Upper lobe of left lung (tissue), 6 donors: ENCODE measurements at regions not wholly inside any gene's neighbourhood (a gene's known extent, or its start where the extent isn't known, plus 50 kb on each side); places are given as distances from the start of the nearest gene placed in this dataset.

Experiments used
- ATAC-seq, 2 donors: fragments of 200-7000 bp; cut with Tn5 transposase; one replicate each; pipeline ENCODE4 v1.9.1; 2022; ENCODE audit warnings: mild to moderate bottlenecking in 2 of 2, moderate library complexity in 2 of 2; ENCODE audit not compliant: low FRiP score in 2 of 2
- DNase-seq, 2 donors: peaks; one replicate each; pipeline ENCODE4 v3.0.0-alpha.2; 2019 to 2020
- H3K27ac ChIP-seq, 4 donors: fragments of 200-600 bp; sonication (generic); one replicate each; pipeline ENCODE4 v1.5.1; 2016 to 2019
- H3K27me3 ChIP-seq, 4 donors: fragments of 200-600 bp; sonication (generic); one replicate each; pipeline ENCODE4 v1.5.1; 2017 to 2019
- H3K36me3 ChIP-seq, 4 donors: fragments of 200-600 bp; sonication (generic); one replicate each; pipeline ENCODE4 v1.5.1; 2016 to 2019
- H3K4me1 ChIP-seq, 4 donors: fragments of 200-600 bp; sonication (generic); one replicate each; pipeline ENCODE4 v1.5.1; 2018 to 2019
- H3K4me3 ChIP-seq, 4 donors: fragments of 200-600 bp; sonication (generic); one replicate each; pipeline ENCODE4 v1.5.1; 2017 to 2019; ENCODE audit warnings: mild to moderate bottlenecking in 2 of 4, moderate library complexity in 1 of 4
- H3K9me3 ChIP-seq, 4 donors: fragments of 200-600 bp; sonication (generic); one replicate each; pipeline ENCODE4 v1.5.1; 2018 to 2019
- EP300 ChIP-seq, 4 donors: sonication (generic); formaldehyde crosslinking; IDR thresholded peaks; one replicate each; pipeline ENCODE4 v1.5.1; 2017; ENCODE audit warnings: antibody characterized with exemption in 4 of 4, control low read depth in 2 of 4
- POLR2A ChIP-seq, 4 donors: fragments of 450-650 bp; IDR thresholded peaks; one replicate each; pipeline ENCODE4 v1.5.1; 2016 to 2017; ENCODE audit warnings: antibody characterized with exemption in 4 of 4, mild to moderate bottlenecking in 2 of 4
- POLR2AphosphoS5 ChIP-seq, 2 donors: sonication (generic); formaldehyde crosslinking; IDR thresholded peaks; one replicate each; pipeline ENCODE4 v1.5.1; 2017; ENCODE audit warnings: antibody characterized with exemption in 2 of 2
- WGBS, 2 donors: methylation state at CpG; one replicate each; pipeline ENCODE4 v1.1.5; 2017 to 2018; 5-methylcytosine and 5-hydroxymethylcytosine counted together
- TF ChIP-seq, protein P1 (sequence below), 6 experiments: fragments of 450-650 bp in 4 of 6; fragments of 200-600 bp in 2 of 6; sonication (generic) in 2 of 6; IDR thresholded peaks; one replicate each; pipeline ENCODE4 v1.5.1; 2016 to 2019; ENCODE audit warnings: antibody characterized with exemption in 6 of 6
- donor health status: DM: no; HTN: no; CAD: no; lungs with moderate emphysema.
- donor health status: DM: no; HTN: yes; CAD: no; lungs with severe emphysema.

DNA sequence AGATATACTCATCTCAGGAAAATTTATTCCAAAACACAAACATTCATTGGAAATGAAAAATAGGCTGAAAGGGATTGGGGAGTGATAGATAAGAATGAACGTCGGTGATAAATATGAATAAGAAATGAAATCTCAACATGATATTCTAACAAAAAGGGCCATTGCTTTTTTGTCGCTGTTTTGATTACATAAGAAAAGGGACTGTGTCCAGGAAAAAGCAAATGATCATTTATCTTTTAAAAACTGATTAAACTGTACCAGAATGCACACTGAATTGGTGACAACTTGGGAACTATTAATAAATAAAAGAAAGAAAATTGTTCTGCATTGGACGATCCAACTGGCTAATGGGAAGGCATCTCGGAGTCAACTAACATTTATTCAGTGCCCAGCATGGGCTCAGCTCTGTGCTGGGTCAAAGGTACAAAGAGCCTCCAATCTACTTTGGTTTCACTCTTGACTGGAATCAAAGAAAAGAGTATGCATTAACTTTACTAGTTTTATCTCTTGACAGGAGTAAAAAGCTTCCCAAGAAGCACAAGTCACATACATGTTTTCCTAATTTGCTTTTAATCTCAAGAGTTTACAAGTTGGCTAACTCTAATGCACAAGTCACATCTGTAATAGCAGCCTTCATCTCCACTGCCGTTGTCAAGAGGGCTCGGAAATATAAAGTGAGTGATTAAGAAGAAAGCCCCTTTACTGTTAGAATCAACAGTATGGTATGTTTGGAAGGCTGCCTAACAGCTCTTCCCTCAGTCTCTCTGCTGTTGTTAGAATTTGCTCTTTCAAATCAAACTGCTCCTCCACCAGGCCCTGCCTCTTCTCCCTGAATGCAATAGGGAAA is 280.0 kb downstream of the IGSF11 start:
- Histone ChIP-seq H3K4me1 (no peaks in the 10 kb centered on the region), H3K27me3 (no peaks in the 10 kb centered on the region), H3K36me3 (no peaks in the 10 kb centered on the region), H3K9me3 (no peaks in the 10 kb centered on the region), H3K27ac (no peak overlapping the region), H3K4me3 (no peak overlapping the region)
- ATAC-seq (no peak), DNase-seq (no peak)
- WGBS, 2 donors: 60 to 74% methylated on average over 7 of the region's 7 CpGs
- no peak for TF ChIP-seq EP300 (IDR thresholded peaks at IDR 0.05)

DNA sequence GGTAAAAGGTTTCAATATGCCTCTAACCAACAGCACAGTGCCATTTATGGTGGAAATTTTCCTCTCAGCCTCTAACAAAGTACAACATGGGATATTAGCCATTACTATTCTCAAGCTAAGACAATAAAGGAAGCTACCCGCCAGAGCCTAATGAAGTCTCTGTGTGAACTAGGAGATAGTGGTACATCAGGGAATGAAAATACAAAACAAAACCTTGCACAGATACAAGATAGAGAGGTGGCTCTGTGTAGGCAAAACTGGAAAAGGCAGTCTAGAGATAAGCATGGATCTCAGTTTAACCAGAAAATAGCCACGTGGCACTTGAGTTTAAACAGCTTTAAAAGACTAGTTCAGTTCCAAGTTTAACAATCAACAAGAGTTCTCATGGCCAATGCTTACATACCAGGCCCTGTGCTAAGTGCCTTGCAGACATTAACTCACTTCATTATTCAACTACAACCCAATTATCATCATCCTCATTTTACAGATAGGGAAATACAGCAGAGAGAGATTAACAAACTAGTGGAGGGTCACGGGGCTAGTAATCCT is 279.3 kb downstream of the IGSF11 start:
- TF ChIP-seq, protein P1, sequence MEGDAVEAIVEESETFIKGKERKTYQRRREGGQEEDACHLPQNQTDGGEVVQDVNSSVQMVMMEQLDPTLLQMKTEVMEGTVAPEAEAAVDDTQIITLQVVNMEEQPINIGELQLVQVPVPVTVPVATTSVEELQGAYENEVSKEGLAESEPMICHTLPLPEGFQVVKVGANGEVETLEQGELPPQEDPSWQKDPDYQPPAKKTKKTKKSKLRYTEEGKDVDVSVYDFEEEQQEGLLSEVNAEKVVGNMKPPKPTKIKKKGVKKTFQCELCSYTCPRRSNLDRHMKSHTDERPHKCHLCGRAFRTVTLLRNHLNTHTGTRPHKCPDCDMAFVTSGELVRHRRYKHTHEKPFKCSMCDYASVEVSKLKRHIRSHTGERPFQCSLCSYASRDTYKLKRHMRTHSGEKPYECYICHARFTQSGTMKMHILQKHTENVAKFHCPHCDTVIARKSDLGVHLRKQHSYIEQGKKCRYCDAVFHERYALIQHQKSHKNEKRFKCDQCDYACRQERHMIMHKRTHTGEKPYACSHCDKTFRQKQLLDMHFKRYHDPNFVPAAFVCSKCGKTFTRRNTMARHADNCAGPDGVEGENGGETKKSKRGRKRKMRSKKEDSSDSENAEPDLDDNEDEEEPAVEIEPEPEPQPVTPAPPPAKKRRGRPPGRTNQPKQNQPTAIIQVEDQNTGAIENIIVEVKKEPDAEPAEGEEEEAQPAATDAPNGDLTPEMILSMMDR (IDR thresholded peaks at IDR 0.05): no peak
- TF ChIP-seq POLR2AphosphoS5 (IDR thresholded peaks at IDR 0.05): no peak
- no peaks in the 10 kb centered on the region for H3K9me3 ChIP-seq
- DNase-seq (no peak), ATAC-seq (no peak)
- H3K4me1 ChIP-seq: no peaks in the 10 kb centered on the region
- 53 to 63% methylated on average over 3 of the region's 3 CpGs for WGBS, 2 donors
- no peak overlapping the region for H3K4me3 ChIP-seq
- no peaks in the 10 kb centered on the region for H3K36me3 ChIP-seq
- no peaks in the 10 kb centered on the region for H3K27me3 ChIP-seq
- no peak overlapping the region for H3K27ac ChIP-seq

DNA sequence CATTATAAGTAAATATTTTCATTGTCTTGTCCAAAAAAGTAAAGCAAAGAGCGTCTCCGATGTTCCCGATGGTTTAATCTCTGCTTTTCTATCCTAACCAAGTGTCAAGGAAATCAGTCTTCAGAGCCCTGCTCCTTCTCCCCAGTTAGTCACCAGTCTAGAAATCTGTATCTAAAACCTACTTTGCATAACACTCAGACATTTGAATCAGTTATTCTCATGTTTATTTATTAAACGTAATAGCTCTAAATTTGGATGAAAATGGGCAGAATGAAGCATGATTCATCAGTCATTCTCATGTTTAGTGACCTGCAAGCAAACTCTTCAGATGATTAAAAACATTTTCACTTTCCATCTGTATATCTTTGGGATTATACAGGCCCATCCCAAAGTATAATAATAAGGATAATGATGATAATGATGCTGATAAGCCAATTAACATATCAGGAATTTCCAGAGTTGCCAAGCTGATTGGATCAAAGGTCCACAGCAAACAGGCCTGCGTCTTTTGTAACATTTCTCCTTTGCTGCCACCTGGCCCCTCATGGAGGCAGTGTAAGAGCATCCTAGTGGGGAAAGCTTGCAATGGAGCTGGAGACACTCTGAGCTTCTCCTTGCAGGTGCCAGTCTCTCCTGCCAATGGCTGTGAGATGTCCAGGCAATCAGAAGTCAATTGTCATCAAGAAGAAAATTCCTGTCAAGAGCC is 273.9 kb downstream of the IGSF11 start:
- no peak for ATAC-seq
- 67 to 69% methylated on average over 5 of the region's 5 CpGs for WGBS, 2 donors
- H3K36me3 ChIP-seq: no peaks in the 10 kb centered on the region
- TF ChIP-seq POLR2AphosphoS5 (IDR thresholded peaks at IDR 0.05): no peak
- no peak for TF ChIP-seq EP300 (IDR thresholded peaks at IDR 0.05)
- no peak for TF ChIP-seq POLR2A (IDR thresholded peaks at IDR 0.05)
- TF ChIP-seq, protein P1 (IDR thresholded peaks at IDR 0.05): no peak
- H3K4me3 ChIP-seq: no peak overlapping the region
- H3K4me1 ChIP-seq: no peaks in the 10 kb centered on the region
- no peaks in the 10 kb centered on the region for H3K9me3 ChIP-seq
- no peak for DNase-seq
- H3K27me3 ChIP-seq: no peaks in the 10 kb centered on the region
- H3K27ac ChIP-seq: no peak overlapping the region

DNA sequence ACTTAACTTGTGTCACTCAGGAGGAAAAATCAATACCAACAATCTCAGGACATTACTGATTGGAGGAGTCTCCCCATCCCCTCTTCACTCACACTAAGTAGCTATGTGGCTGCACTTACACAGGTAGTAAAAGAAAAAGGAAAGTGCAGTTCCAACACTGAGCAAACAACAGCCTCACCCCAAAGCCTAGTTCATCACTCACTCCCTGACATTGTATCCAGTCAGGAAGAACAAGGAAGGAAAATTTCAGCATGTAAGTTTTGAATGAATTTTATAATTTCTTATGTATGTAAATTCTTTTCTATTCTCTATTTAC is 273.4 kb downstream of the IGSF11 start:
- DNase-seq (no peak), ATAC-seq (no peak)
- TF ChIP-seq POLR2A (IDR thresholded peaks at IDR 0.05) (no peak), EP300 (IDR thresholded peaks at IDR 0.05) (no peak), POLR2AphosphoS5 (IDR thresholded peaks at IDR 0.05) (no peak)
- TF ChIP-seq, protein P1 (IDR thresholded peaks at IDR 0.05): no peak
- H3K27me3 ChIP-seq: no peaks in the 10 kb centered on the region
- H3K9me3 ChIP-seq: no peaks in the 10 kb centered on the region
- H3K4me3 ChIP-seq: no peak overlapping the region
- H3K36me3 ChIP-seq: no peaks in the 10 kb centered on the region
- no peaks in the 10 kb centered on the region for H3K4me1 ChIP-seq
- H3K27ac ChIP-seq: no peak overlapping the region

DNA sequence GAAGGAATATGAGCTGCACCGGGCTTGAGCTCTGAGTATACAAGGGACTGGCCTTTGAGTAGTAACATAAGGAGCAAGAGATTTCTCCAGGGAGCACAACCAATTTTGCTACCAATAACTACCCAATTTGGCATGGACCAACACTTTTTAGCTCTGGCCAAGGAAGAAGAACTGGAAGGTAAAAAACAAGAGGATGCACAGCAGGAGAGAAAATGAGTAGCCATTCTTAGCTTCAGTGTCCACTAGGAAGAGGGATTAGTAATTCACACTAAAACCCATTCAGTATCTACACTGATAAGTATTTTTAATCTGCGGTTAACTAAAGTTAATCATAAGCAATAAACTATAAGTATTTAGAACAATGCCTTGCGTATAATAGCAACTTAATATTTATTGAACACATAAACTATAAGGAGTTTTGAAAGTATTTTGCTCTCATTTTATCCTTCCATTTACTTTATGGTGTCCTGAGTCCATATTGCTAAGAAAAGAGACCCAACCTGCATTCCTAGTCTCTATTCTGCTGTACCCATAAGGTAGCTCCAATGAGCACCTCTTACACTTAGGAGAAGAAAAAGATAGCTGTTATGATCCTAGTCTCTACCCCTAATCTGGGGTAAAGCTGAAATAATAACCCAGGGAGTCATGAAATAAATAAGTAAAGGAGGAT is 268.9 kb downstream of the IGSF11 start:
- H3K36me3 ChIP-seq: no peaks in the 10 kb centered on the region
- H3K4me3 ChIP-seq: no peak overlapping the region
- H3K27ac ChIP-seq: no peak overlapping the region
- no peaks in the 10 kb centered on the region for H3K27me3 ChIP-seq
- no peaks in the 10 kb centered on the region for H3K4me1 ChIP-seq
- no peaks in the 10 kb centered on the region for H3K9me3 ChIP-seq
- DNase-seq (no peak), ATAC-seq (no peak)
- TF ChIP-seq EP300 (IDR thresholded peaks at IDR 0.05) (no peak), POLR2AphosphoS5 (IDR thresholded peaks at IDR 0.05) (no peak), POLR2A (IDR thresholded peaks at IDR 0.05) (no peak)
- TF ChIP-seq, protein P1 (IDR thresholded peaks at IDR 0.05): no peak
- WGBS, 2 donors: 90 to 91% methylated on average over 3 of the region's 3 CpGs
